Adrenal gland (tissue), 5 donors: ENCODE measurements at regions not wholly inside any gene's neighbourhood (a gene's known extent, or its start where the extent isn't known, plus 50 kb on each side); places are given as distances from the start of the nearest gene placed in this dataset.
"Not testable (repeated sequence)": the region's sequence is repeated elsewhere in the genome, so short reads cannot be mapped to it uniquely, and the experiment has no call there.

Source experiments
- POLR2A ChIP-seq, 2 donors: fragments of 450-650 bp; IDR thresholded peaks; one replicate each; pipeline ENCODE4 v1.6.1; 2017; ENCODE audit warnings: antibody characterized with exemption in 2 of 2, mild to moderate bottlenecking in 2 of 2, moderate library complexity in 1 of 2
- TF ChIP-seq, protein P1 (sequence below), 6 experiments: fragments of 450-650 bp in 4 of 6; fragments of 200-600 bp in 2 of 6; sonication (generic) in 1 of 6; IDR thresholded peaks; 1 replicate in 5 of 6; 2 replicates in 1 of 6; pipeline versions ENCODE4 v1.5.1 to v1.8.0; 2016 to 2021; ENCODE audit warnings: antibody characterized with exemption in 6 of 6, mild to moderate bottlenecking in 2 of 6, moderate library complexity in 1 of 6
- donor health status: DM: no; HTN: no; CAD: no.

DNA sequence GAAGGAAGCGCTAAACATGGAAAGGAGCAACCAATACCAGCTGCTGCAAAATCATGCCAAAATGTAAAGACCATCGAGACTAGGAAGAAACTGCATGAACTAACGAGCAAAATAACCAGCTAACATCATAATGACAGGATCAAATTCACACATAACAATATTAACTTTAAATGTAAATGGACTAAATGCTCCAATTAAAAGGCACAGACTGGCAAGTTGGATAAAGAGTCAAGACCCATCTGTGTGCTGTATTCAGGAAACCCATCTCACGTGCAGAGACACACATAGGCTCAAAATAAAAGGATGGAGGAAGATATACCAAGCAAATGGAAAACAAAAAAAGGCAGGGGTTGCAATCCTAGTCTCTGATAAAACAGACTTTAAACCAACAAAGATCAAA, 570.0 kb upstream of the CDH11 start:
- TF ChIP-seq, protein P1, sequence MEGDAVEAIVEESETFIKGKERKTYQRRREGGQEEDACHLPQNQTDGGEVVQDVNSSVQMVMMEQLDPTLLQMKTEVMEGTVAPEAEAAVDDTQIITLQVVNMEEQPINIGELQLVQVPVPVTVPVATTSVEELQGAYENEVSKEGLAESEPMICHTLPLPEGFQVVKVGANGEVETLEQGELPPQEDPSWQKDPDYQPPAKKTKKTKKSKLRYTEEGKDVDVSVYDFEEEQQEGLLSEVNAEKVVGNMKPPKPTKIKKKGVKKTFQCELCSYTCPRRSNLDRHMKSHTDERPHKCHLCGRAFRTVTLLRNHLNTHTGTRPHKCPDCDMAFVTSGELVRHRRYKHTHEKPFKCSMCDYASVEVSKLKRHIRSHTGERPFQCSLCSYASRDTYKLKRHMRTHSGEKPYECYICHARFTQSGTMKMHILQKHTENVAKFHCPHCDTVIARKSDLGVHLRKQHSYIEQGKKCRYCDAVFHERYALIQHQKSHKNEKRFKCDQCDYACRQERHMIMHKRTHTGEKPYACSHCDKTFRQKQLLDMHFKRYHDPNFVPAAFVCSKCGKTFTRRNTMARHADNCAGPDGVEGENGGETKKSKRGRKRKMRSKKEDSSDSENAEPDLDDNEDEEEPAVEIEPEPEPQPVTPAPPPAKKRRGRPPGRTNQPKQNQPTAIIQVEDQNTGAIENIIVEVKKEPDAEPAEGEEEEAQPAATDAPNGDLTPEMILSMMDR (IDR thresholded peaks at IDR 0.05): not testable (repeated sequence)
- TF ChIP-seq POLR2A (IDR thresholded peaks at IDR 0.05): not testable (repeated sequence)
